HK-2 (cell line): ENCODE measurements at regions not wholly inside any gene's neighbourhood (a gene's known extent, or its start where the extent isn't known, plus 50 kb on each side); places are given as distances from the start of the nearest gene placed in this dataset.

Experiments
- DNase-seq: peaks from one replicate; pipeline ENCODE4 v3.0.0-alpha.2; 2018; ENCODE audit not compliant: unreplicated experiment

GRCh38 chr5:30747412-30747811, 446.1 kb upstream of the CDH6 start:
- DNase-seq: no peak

GRCh38 chr5:30736669-30737068, 456.8 kb upstream of the CDH6 start:
- no peak for DNase-seq

- no peak for DNase-seq
These were observed 459.4 kb upstream of the CDH6 start for GRCh38 chr5:30734118-30734517.

DNA sequence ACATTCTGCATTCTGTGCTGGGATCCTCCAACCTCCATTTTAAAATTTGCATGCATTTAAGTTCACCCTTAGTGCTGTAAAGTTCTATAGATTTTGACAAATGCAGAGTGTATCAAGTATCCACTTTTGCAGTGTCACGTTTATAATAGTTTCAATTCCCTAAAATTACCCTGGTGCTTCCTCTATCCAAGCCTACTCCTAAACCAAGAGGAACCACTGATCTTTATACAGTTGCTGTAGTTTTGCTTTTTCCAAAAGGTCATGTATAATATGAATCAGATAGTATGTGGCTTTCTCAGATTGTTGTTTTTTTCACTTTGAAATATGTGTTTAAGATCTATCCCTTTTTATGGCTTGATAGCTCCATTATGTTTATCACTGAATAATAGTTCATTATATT, 468.4 kb upstream of the CDH6 start:
- no peak for DNase-seq

DNA sequence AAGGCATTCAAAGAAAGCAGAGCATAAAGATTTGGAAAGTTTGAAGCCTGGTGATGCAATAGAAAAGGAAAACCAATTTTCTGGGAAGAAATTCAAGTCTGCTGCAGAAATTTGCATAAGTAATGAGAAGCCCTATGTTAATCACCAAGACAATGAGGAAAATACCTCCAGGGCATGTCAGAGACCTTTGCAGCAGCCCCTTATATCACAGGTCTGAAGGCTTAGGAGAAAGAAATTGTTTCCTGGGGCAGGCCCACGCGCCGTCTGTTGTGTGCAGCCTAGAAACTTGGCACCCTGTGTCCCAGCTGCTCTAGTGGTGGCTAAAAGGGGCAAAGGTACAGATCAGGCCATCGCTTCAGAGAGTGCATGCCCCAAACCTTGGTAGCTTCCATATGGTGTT, 495.3 kb upstream of the CDH6 start:
- DNase-seq: no peak

DNA sequence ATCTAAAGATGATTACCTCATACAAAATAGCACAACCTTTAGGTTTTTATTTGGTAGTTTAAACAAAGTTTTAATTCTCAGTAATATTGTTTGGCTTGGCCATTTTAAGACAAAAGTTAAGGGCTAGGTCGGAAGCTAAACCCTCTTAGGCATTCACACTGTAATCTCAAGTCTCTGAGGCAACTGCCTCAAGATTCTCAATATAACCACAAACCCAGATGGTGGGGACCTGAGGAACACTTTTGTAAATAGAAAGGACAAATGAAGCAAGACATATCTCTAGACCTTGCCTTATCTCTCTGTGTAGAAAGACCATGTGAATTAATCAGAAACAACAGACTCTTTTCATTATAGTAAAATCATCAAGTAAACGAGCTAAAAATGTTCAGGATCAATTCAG, 500.2 kb upstream of the CDH6 start:
- no peak for DNase-seq

- DNase-seq: no peak
These were observed 502.6 kb upstream of the CDH6 start for GRCh38 chr5:30690931-30691330.

- no peak for DNase-seq
These were observed 506.0 kb upstream of the CDH6 start for GRCh38 chr5:30687461-30687860.

GRCh38 chr5:30686530-30686929, 507.0 kb upstream of the CDH6 start:
- DNase-seq: no peak

DNA sequence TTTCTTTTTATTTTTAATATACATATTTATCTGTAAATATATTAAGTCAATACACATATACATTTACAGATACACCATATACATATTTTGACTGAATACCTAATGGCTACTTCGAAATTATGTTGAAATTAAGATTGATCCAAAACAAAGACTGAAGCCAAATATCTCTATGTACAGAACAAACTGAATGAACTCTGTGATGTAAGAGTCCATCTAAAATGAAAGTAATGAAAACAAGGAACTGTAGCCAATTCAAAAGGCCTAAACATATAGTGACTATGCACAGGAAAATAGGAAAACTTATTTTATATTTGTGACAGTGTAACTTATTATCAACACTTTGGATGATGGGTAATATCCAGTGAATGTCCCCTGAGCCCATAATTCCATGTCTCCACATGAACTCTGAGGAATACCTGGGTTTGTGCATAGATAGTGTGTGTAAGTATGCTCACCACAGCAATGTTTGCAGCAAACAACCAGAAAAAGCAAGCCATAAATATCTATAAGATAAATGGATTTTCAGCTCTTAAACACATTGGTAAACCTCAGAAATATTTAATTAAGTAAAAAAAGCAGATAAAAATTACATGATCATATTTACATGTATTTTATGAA, 517.2 kb upstream of the CDH6 start:
- no peak for DNase-seq

- no peak for DNase-seq
These were observed 526.2 kb upstream of the CDH6 start for GRCh38 chr5:30667293-30667692.

DNA sequence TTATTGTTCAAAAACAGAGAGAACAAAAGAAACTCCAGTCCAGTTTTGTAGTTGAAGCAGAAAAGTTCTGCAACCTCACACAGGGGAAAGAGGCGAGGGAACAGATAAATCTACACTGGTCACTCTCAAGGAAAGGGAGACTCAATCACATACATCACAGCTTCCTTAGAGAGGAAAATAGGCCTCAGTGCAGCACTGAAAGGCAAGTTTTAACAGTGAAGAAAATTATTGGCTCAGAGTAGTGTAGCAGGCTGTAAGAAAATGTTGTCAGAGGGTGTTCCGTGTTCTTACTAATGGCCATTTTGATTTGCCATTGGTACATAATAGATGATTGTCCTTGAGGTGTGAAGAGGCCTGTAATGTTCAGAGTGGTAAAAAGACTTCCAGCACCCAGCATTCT, 530.0 kb upstream of the CDH6 start:
- DNase-seq: no peak

- no peak for DNase-seq
These were observed 531.1 kb upstream of the CDH6 start for GRCh38 chr5:30662373-30662772.

- DNase-seq: no peak
These were observed 531.8 kb upstream of the CDH6 start for GRCh38 chr5:30661730-30662129.

GRCh38 chr5:30659417-30659816, 534.1 kb upstream of the CDH6 start:
- DNase-seq: no peak

GRCh38 chr5:30650311-30650710, 543.2 kb upstream of the CDH6 start:
- no peak for DNase-seq

DNA sequence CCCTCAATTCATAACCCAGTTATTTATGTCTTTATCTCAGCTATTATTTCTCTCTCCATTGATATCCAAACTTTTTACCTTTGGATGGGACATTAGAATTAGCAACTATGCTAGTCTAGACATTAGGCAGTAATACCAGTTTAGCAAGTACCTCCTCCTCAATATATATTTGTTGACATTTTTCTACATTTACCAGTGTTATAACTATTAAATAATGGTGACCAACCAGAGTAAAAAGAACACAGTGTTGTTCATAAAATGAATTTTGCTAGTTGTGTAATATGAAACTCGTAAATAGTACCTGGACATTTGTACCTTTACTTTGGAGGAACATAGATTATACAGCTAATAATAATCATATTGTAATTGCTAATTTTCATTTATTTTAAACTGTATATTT, 554.6 kb upstream of the CDH6 start:
- no peak for DNase-seq

GRCh38 chr5:30627945-30628344, 565.5 kb upstream of the CDH6 start:
- DNase-seq: no peak

- DNase-seq: no peak
These were observed 566.9 kb upstream of the CDH6 start for GRCh38 chr5:30626557-30626956.

DNA sequence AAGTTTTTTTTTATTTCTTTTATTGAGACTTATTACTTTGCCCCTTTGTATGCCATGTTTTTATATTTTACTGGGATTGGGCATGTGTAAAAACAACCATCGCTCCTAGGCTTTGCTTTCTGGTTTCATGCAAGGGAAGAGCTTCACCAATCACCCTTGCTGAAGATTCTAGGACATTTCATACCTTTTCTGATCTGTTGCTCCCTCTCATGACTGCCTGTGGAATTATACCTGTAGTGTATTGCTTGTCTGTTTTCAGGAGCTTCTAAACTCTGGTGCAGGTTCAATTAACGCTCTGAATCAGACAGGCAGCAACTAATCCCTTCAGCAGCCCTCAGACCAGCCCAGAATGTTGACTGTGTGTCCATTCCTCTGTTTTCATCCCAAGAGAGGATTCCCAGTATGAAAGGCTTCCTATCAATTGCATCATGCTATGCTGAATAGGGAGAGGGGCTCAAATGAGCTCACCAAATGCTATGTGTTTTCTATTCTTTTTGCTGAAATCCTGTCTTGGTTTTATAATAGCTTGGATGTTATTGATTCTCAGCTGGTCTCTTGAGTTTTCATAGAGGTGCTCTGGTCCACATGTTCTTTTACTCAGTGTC, 572.9 kb upstream of the CDH6 start:
- DNase-seq: no peak

GRCh38 chr5:30608501-30608900, 585.0 kb upstream of the CDH6 start:
- no peak for DNase-seq

DNA sequence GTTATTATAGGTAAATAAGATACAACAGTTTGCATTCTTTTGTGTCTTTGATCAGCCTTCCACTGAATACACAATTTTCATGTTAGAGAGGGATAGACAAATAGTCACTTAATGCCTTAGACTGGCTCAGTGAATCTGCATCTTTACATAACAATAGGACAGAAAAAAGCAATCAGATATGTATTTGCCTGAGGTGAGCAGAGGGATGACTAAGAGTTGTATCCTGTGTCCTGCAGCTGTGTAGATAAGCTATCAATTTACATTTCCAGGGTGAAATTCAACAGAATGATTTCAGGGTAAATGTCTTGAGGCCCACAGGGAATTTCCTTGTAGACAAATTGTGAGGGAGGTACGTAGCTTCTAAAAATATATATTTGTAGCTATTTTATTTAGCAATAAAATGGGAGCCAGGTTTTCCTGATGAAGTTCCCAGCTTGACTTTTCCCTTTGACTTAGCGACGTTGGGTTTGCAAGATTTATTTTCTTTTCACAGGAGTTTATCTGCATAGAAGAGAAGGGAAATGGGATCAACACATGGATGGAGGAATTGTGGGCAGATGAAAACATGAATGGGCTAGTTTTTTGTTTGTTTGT, 586.1 kb upstream of the CDH6 start:
- no peak for DNase-seq

DNA sequence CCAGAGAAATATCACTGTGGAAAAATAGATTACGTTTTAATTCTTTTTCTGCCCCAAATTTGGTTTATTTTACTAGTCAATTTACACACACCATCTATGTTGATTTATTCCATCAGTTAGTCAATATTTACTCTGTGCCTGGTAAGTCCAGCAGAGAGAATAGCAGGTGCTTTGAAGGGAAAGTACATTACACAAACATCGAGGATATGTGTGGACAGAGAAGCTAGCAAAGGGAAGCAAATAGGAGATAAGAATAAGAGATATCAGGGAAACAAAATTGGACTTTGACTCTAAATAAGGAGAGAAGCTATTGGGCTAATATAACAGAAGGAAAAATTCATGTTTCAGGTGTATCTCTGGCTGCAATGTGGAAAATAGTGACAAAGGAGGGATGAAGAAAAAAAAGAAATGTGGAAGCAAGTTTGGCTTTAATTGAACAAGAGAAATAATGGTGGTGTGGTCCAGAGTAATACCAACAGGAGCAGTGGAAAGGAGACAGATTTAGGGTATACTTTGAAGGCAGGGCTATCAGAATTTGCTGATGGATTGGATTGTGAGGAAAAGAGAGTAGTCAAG, 587.7 kb upstream of the CDH6 start:
- DNase-seq: no peak
